Pulmonary artery endothelial cell (primary cell): ENCODE measurements at regions not wholly inside any gene's neighbourhood (a gene's known extent, or its start where the extent isn't known, plus 50 kb on each side); places are given as distances from the start of the nearest gene placed in this dataset.

ENCODE experiments used
- DNase-seq: peaks from one replicate; pipeline ENCODE4 v3.0.0-alpha.2; 2011; ENCODE audit warnings: low read depth, low spot score

GRCh38 chr14:76603713-76604112 is 157.6 kb upstream of the VASH1 start:
- no peak for DNase-seq

GRCh38 chr14:76607510-76607909 is 153.8 kb upstream of the VASH1 start:
- DNase-seq, result no peak

GRCh38 chr14:76612654-76613053 is 148.6 kb upstream of the VASH1 start:
- DNase-seq, result no peak

- no peak for DNase-seq
Observed at GRCh38 chr14:76613616-76614015, 147.7 kb upstream of the VASH1 start.

GRCh38 chr14:76615331-76615730 is 145.9 kb upstream of the VASH1 start:
- DNase-seq, result no peak

- no peak for DNase-seq
Observed at GRCh38 chr14:76617440-76617839, 143.8 kb upstream of the VASH1 start.

- no peak for DNase-seq
Observed at GRCh38 chr14:76636602-76637001, 124.7 kb upstream of the VASH1 start.

- DNase-seq, result no peak
Observed at GRCh38 chr14:76638841-76639240, 122.4 kb upstream of the VASH1 start.

- no peak for DNase-seq
Observed at GRCh38 chr14:76639606-76640229, 121.5 kb upstream of the VASH1 start.

GRCh38 chr14:76640923-76641395 is 120.3 kb upstream of the VASH1 start:
- DNase-seq, result no peak

- DNase-seq, result no peak
Observed at GRCh38 chr14:76641541-76641940, 119.7 kb upstream of the VASH1 start.

GRCh38 chr14:76643887-76644286 is 117.4 kb upstream of the VASH1 start:
- DNase-seq, result no peak

- peak; percentile 7 for DNase-seq
Observed at GRCh38 chr14:76644855-76645518, 116.3 kb upstream of the VASH1 start.

- DNase-seq, result peak; percentile 24
Observed at GRCh38 chr14:76647697-76648298, 113.5 kb upstream of the VASH1 start.

- no peak for DNase-seq
Observed at GRCh38 chr14:76651410-76652055, 109.7 kb upstream of the VASH1 start.

GRCh38 chr14:76653875-76654572 is 107.2 kb upstream of the VASH1 start:
- DNase-seq, result no peak

GRCh38 chr14:76654573-76655108 is 106.6 kb upstream of the VASH1 start:
- no peak for DNase-seq

GRCh38 chr14:76655331-76655730 is 105.9 kb upstream of the VASH1 start:
- DNase-seq, result no peak

GRCh38 chr14:76656592-76656991 is 104.7 kb upstream of the VASH1 start:
- DNase-seq, result no peak

- DNase-seq, result no peak
Observed at GRCh38 chr14:76657404-76657803, 103.9 kb upstream of the VASH1 start.

- DNase-seq, result no peak
Observed at GRCh38 chr14:76657846-76658245, 103.4 kb upstream of the VASH1 start.
